Stimulated activated CD4-positive, alpha-beta T cell treated with anti-CD3 and anti-CD28 coated beads, Interleukin-15, amount 100 ng/mL, for 24 hours (primary cell): ENCODE measurements at regions not wholly inside any gene's neighbourhood (a gene's known extent, or its start where the extent isn't known, plus 50 kb on each side); places are given as distances from the start of the nearest gene placed in this dataset.
"Not testable (repeated sequence)": the region's sequence is repeated elsewhere in the genome, so short reads cannot be mapped to it uniquely, and the experiment has no call there.

Source experiments
- DNase-seq: peaks from one replicate; pipeline ENCODE4 v3.0.0-alpha.2; 2020

DNA sequence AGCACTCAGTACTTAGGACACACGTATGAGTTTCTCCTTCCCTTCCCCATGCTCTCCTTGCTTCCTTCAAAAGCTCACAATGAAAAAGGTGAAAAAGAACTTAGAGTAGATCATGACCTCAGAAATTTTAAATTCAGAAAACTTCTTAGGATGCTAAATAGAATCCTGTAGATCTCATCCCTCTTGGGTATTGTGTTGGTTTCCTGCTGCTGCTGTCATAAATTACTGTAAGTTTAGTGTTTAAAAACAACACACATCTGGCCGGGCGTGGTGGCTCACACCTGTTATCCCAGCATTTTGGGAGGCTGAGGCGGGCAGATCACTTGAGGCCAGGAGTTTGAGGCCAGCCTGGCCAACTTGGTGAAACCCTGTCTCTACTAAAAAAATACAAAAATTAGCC is 106.9 kb downstream of the SOCS6 start:
- not testable (repeated sequence) for DNase-seq

DNA sequence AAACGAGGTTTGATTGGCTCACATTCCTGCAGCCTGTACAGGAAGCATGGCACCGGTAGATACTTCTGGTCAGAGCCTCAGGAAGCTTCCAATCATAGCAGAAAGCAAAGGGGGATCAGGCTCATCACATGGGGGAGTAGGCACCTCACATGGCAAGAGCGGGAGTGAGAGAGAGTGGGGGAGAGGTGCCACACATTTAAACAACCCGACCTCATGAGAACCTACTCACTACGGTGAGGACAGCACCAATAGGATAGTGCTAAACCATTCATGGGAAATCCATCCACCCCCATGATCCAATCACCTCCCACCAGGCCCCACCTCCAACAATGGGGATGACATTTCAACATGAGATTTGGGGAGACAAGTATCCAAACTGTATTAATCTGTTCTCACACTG is 105.8 kb downstream of the SOCS6 start:
- no peak for DNase-seq

DNA sequence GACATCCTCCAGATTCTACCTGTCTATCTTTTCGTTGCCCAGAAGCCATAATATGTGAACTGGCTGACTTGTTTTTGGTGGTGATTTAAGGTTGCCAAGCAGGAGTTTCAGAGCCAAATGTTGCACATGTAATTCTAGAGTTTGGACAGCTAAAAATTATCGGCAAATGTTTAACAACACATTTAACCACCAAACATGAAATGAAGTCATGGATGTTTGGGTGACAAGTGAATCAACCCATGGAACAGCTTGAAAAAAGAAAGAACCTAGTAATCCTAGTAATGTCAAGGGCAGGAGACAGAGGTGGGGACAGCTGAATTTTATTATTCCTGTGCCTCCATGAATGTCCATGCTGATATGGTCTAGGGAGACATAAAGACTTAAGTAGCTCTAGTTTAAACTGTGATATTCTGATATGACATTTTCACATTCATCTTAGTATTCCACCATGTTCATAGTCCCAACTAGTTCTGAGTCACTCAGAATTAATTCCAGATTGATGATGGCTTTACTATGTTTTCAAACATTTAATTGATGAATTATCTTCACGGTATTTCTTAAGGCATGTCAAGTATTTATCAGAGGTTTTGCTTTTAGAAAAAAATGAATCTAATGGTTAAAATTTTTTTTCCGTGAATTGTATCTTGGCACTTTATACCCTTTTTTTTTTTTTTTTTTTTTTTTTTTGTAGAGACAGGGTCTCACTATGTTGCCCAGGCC is 101.7 kb downstream of the SOCS6 start:
- no peak for DNase-seq

DNA sequence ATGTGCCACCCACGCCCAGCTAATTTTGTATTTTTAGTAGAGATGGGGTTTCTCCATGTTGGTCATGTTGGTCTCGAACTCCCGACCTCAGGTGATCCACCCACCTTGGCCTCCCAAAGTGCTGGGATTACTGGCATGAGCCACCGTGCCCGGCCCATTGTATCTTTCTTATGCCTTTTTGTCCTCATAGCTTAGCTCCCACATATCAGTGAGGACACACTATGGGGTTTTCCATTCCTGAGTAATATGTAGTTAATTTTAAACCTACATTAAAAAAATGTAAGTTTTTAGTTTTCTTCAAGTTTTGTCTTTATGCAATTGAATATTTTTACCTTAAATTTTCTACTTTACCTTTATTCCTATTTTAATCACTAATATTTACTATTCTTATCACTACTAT is 100.2 kb downstream of the SOCS6 start:
- not testable (repeated sequence) for DNase-seq

DNA sequence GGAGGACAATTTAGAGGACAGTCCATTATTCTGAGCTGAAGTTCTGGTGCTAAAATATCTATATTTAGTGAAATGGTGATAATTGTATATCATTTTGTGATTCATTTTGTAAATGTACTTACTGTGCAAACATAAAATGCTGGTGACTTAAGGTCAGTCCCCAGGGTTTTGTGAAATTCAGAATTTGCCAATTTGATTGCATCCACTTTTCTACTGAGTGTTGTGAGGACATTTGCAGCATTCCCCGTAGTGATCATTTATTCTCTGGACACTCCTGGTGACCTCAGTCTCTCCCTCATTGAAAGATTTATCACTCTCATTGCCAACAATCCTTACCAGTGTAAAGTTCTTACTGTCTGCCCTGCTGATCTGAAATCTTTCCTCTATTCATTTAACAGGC is 98.2 kb downstream of the SOCS6 start:
- no peak for DNase-seq

DNA sequence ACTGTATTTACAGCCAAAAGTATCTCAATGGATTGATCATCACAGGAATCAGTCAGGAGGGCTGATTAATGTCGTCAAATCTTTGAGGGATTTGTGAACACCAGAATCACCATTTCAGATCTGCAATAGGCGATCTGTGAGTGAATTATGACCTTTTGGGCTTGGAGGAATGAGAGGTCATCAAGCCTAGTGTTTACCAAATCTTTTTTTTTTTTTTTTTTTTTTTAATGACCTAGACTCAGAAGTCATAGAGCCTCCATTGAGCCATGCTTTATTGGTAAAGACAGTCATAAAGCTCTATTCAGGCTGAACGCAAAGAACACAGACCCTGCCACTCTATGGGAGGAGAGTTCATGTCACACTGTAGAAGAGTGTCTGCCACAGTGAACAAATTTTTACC is 97.7 kb downstream of the SOCS6 start:
- no peak for DNase-seq

DNA sequence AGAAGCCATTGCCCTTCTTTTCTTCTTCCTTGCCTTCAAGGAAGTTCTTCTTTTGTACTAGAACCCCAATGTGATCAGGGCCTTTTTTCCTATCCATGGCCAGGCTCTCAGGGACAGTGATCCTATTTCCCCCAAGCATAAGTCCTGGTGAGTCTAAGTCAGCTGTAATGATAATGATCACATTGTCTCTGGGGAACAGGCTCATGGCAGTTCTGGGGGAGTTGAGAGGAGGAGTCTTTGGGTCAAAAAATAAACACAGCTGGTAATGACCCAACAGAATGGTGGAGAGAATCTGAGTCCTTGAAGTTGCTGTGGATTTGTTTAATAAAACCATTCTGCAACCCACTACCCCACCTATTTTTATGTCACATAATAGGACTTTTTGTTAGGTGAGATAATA is 96.6 kb downstream of the SOCS6 start:
- DNase-seq = no peak

DNA sequence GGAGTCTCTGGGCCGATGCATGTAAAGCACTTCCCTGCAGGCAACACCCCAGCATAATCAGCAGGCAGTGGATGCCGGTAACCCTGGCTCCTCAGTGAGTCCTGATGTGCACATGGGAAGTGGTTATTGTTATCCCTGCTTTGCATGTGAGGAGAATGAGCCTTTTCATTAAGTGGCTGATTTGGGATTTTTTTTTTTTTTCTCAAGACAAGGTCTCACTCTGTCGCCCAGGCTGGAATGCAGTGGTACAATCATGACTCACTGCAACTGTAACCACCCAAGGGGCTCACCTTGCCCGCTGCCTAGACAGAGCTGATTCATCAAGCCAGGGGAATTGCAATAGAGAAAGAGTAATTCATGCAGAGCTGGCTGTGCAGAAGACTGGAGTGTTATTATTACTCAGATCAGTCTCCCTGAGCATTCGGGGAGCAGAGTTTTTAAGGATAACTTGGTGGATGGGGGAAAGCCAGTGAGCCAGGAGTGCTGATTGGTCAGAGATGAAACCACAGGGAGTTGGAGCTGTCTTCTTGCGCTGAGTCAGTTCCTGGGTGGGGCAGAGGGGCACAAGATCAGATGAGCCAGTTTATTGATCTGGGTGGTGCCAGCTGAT is 95.4 kb downstream of the SOCS6 start:
- no peak for DNase-seq

DNA sequence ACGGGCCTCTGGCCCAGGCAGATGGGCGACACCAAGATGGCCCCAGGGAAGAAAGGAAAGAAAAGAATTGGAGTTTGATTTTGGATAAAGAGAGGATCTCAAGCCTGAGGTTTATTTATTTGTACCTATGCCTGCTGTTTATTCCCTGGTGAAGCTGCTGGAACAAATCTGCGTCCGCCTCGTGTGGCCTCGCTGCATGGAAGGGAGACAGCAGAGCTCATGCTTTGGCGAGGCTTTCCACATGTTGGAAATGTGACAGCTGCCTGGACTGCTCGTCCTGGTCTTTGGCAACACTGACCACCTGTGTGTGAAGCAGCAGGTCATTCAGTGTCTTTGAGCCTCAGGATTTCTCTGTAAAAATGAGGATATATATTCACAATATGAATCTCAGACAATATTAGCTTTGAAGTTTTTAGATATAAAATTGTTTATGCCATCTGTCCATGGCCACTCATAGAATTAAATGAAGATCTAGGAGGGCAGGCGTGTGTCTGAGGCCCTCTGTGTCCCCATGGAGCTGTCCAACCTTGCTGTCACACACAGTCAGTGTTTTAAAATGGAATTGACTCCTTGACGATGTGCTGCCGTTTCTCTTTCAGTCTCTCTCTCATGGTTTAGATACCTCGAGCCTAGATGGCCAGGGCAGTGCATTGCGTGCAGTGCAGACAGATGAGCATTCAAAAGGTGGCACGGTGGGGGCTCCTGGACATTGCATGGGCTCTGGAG is 94.3 kb downstream of the SOCS6 start:
- DNase-seq = no peak

DNA sequence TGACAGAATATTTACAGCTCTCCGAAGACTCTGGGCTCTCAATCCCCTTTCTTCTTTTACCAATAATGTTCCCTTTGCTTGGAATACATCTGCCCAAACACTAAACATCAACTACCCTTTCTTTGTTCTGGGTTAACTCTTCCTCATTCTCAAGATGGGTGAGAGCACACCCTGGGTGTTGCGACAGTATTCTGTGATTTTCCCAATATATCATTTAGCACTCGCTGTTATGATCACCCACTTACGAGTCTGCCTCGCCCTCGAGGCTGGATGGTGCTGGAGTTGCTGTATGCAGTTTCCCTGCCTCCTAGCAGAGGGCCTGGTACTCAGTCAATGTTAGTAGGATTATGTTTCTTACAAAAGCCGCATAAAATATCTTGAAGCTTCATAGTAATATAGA is 93.2 kb downstream of the SOCS6 start:
- DNase-seq = no peak

DNA sequence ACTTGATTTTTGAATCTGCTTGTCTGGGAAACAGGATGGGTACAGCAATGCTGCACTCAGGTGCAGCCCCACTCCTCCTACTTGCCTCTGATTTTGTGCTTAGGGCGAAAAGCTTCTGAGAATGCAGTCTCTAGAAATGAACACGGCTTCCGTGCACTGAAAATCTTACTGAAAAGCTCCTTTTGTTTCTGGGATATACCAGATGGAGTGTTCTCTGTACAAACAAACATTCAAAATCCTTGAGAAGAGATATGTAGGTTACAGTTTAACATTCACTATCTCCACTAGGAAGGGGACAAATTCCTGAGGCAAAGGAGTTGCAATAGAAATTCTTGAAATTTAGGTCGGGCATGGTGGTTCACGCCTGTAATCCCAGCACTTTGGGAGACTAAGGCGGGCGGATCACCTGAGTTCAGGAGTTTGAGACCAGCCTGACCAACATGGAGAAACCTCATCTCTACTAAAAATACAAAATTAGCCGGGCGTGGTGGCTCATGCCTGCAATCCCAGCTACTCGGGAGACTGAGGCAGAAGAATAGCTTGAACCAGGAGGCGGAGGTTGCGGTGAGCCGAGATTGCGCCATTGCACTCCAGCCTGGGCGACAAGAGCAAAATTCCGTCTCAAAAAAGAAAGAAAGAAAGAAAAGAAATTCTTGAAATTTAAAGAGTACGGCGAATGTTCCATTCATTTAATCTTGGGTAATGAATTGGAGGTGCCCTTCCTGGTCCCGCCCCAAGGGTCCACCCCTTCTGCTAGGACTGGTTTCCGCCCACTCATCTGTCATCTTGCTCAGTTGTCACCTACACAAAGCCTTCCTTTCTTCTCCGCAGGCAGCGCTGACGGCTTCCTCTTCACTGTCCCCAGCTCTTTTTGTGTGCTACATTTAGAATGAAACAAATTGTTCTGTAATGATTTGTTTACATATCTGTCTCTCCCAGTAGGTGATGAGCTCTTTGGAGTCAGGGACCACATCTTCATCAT is 92.4 kb downstream of the SOCS6 start:
- DNase-seq = peak; percentile 8
